GM15510 (cell line): ENCODE measurements at regions not wholly inside any gene's neighbourhood (a gene's known extent, or its start where the extent isn't known, plus 50 kb on each side); places are given as distances from the start of the nearest gene placed in this dataset.

Experiments
- POLR2A ChIP-seq: IDR thresholded peaks from 3 replicates; pipeline ENCODE4 v1.6.1; 2011; ENCODE audit warnings: borderline replicate concordance; ENCODE audit not compliant: insufficient read length; ENCODE audit errors: extremely low read depth

DNA sequence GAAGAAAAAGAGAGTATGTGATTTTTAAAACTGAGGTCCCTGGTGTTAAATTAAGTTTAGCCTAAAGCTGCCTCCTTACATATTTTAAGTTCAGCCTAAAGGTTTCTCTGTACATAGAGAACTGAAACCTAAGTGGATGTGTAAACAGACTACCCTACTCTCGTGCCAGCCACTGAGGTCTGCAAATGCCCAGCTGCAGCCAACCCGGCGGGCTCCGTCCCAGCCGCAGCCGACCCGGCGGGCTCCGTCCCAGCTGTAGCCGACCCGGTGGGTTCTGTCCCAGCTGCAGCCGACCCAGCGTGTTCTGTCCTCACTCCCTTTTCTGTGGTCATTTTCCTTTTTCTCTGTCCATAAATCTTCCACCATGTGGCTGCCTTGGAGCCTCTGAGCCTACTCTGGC, 97.2 kb upstream of the SFSWAP start:
- no peak for TF ChIP-seq POLR2A

DNA sequence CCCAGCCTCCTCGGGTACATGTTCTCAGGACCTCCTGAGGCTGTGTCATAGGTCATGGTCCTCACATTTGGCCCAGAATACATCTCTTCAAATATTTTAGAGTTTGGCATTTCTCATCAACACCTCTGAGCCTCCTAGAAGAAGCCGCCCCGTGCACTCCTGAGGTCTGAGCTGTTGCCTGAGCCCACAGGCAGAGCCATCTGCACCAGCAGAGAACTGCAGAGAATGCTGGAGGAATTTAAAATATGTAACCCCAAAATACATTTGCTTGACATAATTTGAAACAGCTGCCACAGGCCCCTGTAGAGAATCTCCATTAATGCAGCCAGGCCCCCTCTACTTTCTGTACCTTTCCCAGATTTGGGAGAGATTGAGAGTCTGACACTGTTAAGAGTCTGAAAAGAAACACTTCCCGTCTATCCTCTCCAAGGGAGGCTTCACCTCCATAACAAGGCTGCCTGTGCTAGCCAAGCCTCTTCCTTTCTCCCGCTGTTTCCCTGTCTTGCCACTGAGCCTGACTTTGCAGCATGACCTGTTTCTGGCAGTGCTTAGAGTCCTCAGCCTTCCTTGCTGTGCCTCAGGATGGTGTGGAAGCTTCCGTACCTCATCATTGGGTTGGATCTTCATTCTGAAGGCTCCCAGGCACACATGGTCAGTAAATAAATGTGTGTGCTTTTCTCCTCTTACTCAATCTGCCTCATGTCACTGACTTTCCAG, 95.4 kb upstream of the SFSWAP start:
- TF ChIP-seq POLR2A, result no peak

DNA sequence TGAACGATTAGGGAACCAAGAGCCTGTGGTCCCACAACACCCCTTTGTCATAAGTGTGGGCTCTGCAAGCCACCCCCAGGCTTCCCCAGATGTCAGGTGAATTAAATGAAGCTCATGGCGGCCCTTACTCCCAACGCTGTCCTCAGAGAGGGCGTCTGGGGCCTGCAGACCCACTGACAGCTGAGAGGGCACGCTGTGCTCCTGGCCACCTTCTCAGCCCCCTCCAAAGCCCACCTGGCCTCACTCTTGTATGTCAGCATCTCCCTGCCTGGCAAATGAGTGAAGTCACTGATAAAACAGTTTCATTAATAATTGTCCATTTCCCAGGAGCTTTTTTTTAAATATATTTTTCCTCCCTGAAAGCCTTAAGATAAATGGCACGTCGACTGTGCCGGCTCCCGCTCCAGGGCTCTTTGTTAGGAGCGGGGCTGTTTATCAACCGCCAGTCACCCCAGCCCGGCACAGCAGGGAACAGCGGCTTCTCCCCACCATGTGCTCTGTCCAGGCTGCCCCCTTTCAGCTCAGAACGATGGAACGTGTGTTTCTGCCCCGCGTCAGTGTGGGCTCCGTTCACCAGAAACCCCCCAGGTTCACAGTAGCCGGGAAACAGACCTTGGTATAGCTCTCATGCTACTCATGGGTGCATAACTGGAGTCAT, 94.7 kb upstream of the SFSWAP start:
- no peak for TF ChIP-seq POLR2A

DNA sequence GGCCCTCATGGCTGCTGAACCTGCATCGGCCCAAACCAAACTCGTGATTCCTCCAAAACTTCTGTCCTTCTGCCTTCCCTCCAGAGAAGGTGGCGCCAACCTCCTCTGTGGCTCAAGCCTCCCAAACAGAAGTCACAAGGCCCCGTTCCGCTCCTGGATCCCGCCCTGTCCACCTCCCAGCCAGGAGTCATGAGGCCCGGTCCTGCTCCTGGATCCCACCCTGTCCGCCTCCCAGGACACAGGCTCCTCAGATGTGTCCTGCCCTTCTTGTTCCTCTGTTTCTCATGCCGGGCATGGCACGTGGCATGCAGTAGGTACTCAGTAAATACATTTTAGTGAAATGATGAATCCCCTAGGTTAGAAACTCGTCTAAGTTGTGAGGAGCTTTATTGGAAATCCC, 94.2 kb upstream of the SFSWAP start:
- no peak for TF ChIP-seq POLR2A

DNA sequence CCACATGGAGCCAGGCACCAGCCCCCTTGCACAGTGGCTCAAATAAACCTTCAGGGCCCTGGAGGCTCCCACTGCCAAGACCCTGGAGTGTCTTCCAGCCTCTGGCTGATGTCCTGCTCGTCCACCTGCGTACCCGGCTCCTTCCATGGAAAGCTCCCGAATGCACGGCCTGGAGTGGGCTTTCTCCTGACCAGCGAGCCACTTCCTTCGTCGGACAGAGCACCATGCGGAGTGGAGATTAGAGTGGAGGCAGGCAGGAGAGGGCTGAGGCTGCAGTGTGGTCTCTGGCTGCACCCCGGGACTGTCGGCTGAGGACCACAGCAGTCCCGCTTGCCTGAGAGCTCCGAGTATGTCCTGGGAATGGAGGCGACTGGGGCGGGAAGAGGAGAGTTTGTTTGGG, 93.7 kb upstream of the SFSWAP start:
- TF ChIP-seq POLR2A, result no peak

DNA sequence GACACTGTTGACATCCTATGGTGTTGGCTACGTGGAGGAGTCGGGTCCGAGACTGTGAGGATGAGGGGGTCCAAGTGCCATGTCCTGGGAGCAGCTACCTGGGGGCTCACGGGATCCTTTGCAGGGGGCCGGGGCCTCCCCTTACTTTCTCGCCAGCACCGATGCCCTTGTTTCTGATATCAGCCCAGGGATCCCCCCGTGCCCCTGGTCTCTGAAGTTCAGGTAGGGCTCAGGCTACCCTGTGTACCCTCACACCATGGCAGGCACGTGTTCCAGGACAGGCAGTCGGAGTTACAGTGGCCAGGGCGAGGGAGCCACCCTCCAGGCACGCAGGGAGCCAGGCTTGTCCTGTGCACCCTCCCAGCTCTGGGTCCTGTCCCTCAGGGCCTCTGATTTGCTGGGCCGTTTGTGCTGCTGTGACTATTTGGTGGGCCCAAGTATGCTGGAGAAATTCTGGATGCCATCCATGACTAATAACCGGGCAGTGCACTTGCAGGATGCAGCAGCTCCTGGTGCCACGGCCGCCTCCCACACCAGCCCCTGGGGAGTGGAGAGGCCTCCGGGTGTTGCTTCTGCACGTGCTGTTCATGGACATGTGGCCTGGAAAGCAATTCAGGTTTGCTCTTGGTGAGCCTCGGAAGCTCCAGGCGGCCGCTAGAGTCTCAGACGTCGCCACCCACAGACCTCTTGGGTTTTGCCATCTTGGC, 93.1 kb upstream of the SFSWAP start:
- no peak for TF ChIP-seq POLR2A

DNA sequence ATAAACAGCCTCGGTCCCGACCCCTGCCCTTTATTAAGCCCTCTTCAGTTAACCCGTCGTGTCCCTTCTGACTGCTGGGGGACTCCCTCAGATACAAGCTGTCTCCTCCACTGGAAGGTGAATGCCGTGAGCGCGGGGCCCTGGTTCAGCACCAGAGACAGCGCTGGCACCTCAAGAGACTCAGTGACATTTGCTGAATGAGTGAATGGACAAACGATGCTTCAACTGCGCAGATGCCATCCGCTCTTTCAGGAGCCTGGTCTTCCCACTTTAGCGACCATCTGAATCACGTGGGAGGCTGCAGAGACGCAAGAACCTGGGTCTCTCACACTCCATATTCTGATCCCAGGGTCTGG, 92.6 kb upstream of the SFSWAP start:
- TF ChIP-seq POLR2A, result no peak

DNA sequence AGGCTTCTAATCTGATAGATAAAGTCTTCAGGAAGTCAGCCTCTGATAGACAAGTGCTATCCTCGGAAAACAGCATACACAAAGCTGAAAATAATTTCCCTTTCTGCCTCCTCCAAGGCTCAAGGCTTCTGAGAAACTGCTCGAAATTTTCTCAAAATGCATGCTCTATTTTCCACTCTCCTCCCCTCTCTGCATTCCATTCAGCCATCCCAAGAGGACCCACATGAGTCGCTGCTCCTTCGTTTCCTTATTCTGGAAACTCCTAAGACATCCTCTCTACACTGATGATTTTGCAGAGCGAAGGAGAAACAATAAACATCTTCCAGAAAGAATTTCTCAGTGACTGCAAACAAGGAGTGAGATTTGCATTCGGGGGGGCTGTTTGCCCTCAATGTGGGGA, 92.2 kb upstream of the SFSWAP start:
- no peak for TF ChIP-seq POLR2A

DNA sequence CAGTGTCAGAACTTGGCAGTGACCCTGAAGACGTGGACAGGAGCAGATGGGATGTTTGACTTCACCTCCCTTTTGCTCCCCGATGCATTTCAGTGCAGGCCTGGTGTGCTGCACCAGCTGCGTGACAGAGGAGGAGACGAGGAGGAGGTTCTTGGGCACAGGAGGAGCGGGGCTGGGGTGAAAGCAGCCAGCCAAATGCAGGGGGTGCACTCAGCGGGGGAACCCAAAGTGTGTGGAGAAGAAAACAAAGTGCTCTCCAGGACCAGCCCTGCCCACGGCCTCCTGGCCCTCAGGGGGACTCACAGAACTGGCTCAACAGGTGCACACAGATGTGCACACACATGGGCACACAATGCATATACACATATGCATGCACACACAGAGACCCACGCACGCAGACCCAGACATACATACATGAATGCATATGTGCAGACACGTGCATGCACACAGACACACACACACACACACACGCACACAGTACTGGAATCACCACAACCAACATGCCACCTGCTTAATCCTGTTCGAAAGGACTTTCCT, 91.7 kb upstream of the SFSWAP start:
- TF ChIP-seq POLR2A, result no peak

DNA sequence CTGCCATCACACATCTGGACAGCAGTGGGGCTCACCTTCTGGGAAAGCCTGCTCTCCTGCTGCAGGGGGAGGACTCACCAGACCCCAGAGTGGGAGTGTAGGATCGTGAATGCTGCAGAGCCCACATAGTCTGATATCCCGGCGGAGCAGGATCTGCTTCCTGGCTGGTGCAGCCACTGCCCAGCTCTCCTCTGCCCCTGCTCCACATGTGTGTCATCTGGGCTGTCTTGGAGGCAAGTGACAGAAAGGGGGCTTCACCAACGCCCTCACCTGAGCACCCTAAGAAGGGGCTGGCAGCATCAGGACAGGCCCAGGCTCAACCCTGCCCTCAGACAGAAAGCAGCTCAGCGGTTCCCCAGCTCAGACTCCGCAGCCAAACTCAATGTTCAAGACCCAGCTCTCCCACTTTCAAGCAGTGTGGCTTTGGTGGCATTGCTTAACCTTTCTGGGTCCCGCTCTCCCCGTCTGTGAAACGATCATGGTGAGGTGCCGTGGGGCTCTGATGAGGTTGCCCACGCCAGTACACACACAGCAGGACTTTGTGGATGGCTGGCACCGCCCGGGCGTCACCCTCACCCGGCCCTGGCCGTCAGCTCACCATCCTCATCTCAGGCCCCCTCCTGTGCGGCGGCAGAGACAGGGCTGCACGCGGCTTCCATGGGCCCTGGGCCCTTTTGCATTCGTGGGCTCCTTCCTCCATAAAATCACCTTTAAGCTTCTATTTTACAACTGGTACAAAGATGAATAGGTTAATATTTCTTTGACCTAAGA, 91.0 kb upstream of the SFSWAP start:
- TF ChIP-seq POLR2A, result no peak

DNA sequence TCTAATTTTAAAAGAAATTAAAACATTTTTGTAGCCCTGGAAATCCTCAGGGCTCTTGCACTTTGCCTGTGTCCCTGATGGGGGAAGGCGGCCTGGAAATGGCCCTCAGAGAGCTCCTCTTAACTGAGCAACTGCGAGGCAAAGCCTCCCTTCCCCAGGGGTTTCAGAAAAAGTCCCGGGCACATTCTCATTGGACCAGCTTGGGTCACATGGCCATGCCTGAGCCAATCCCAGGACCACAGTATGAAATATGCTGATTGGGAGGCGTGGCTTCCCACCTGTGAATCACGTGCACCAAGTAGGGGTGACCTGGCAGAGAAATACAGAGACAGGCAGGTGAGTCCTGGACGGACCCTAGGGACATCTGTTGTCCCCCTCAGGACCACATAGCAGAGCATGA, 90.4 kb upstream of the SFSWAP start:
- no peak for TF ChIP-seq POLR2A

DNA sequence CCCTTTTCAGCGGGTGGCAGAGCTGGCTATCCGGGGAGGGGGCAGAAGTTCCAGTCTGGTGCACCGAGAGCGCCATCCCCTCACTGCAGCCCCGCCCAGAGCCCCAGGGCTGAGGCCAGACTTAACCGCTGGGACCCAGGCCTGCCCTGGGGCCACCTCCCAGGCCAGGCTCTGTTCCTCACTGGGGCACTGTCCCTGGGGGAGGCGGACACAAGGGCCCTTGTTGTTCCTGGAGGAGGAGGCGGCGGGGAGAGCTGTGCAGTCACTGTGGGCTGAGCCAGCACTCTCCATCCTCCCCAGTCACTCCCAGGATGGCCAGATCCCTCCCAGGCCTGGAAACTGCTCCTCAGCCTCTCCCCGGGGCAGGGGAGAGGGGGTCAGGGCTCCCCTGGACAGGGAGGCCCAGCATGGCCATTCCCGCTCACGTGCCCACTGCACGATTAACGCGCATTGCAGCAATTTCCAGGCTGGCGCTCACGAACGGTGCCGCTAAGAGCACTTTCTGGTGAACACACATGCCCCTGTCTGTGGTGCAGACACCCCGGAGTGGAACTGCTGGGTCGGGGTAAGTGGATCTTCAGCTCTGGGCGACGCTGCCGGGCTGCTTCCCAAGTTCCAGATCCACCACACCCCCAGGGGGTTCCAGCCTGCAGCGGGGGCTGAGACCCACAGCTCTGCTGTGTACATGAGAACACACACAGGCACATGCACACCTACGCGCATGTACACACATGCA, 89.8 kb upstream of the SFSWAP start:
- no peak for TF ChIP-seq POLR2A

DNA sequence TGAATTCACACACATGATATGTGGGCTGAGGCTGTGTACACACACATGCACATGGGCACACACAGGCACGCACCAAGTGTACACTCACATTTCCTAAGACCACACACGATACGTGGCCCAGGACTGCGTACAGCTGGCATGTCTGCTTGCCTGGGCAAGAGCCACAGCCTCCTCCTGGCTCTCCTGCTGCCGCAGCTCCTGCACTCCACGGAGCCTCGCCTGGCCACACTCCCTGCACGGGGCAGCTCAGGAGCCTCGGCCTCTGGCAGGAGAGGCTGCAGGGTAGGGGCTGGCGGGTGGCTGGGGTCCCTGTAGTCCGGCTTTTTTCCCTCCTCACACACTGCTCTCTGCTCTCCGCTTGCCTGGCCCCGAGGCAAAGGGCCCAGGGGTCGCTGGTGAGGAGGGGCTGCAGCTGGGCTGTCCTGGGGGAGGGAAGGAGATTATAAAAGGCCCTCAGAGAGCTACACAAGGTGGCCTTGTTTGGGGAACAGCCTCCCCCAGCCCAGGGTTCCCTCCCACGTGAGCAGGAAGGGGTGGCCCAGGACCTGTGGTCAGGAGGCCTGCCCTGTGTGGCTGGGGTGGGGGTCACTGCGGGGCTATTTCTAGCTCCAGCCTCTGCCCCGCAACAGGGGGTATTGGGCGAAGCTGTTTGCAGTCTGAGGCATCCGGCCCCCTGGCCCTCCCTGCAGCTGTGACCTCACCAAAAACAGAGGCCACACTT, 89.0 kb upstream of the SFSWAP start:
- no peak for TF ChIP-seq POLR2A

DNA sequence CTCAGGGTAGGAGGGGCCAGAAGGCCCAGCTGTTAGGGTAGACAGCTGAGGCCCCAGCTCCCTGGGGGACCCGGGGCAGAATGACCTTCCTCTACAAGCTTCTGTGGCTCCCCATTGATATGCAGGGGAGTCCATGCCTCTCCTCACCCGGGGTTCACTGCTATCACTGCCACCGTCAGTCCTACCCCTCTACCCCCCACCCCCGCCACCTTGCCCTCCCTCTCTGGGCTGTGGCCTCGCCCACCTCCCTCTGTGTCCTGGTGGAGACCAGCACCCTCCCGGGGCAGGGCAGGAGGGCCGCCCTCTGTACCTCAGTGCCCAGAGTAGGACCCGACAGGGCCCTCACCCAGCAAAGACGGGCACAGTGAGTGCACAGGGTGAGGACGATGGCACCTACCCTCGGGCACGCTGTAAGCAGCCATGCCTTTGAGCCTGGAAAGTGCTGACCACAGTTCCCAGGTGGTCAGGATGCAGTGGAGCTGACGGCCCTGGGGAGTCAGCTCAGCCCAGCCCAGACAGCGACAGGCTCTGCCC, 88.4 kb upstream of the SFSWAP start:
- TF ChIP-seq POLR2A, result no peak

DNA sequence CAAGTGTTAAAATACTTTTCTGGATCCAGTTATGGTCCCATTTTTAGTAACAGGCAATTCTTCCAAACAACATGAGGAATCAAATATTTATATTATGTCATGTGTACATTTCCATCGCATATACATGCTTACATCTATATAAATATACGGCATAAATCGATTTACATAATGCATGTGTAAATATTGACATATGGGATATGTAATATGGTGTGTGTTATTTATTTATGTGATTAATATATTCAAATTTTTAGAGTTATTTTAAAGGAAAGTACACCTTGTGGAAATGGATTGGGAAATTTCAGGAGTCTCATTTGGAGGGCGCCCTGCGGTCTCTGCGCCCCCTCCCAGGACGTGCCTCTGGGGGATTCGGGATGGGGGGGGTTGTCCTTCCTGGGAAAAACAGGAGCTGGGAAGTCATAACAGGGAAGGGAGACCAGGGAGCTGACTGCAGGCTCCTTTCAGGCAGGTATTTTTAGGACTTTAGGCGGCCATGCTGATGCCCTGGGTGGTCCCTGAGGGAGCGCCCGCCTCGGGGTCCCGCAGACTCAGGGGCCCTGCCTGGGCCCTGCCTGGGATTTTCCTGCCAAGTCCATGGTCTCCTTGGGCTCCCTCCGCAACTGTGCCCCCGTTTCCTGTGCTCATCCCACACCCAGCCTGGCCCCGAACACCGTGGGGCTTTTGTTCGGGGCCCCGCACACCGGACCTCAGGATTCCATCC, 82.7 kb upstream of the SFSWAP start:
- no peak for TF ChIP-seq POLR2A
